ENCODE measurements at regions not wholly inside any gene's neighbourhood (a gene's known extent, or its start where the extent isn't known, plus 50 kb on each side); places are given as distances from the start of the nearest gene placed in this dataset.
A peak's percentile ranks its signal among the peaks of the same experiment; 100 is the strongest.

GRCh38 chr10:120285408-120285807 is 171.6 kb upstream of the PLPP4 start:
- DNase-seq: no peak

- no peak for DNase-seq
These were observed 170.7 kb upstream of the PLPP4 start for GRCh38 chr10:120286280-120286679.

GRCh38 chr10:120300513-120300912 is 156.5 kb upstream of the PLPP4 start:
- DNase-seq: no peak

- no peak for DNase-seq
These were observed 148.4 kb upstream of the PLPP4 start for GRCh38 chr10:120308589-120308988.

- no peak for DNase-seq
These were observed 143.3 kb upstream of the PLPP4 start for GRCh38 chr10:120313715-120314114.

- DNase-seq: no peak
These were observed 142.6 kb upstream of the PLPP4 start for GRCh38 chr10:120314442-120314841.

- no peak for DNase-seq
These were observed 138.2 kb upstream of the PLPP4 start for GRCh38 chr10:120318862-120319261.

- DNase-seq: peak; percentile 71
These were observed 129.4 kb upstream of the PLPP4 start for GRCh38 chr10:120327675-120328074.

GRCh38 chr10:120328647-120329046 is 128.4 kb upstream of the PLPP4 start:
- no peak for DNase-seq

GRCh38 chr10:120335553-120335952 is 121.5 kb upstream of the PLPP4 start:
- no peak for DNase-seq

- no peak for DNase-seq
These were observed 120.6 kb upstream of the PLPP4 start for GRCh38 chr10:120336306-120336910.

GRCh38 chr10:120336911-120337540 is 120.0 kb upstream of the PLPP4 start:
- peak; percentile 22 for DNase-seq

- peak; percentile 29 for DNase-seq
These were observed 114.8 kb upstream of the PLPP4 start for GRCh38 chr10:120342115-120342714.

- no peak for DNase-seq
These were observed 111.8 kb upstream of the PLPP4 start for GRCh38 chr10:120345186-120345585.

GRCh38 chr10:120347644-120348043 is 109.4 kb upstream of the PLPP4 start:
- no peak for DNase-seq

GRCh38 chr10:120349069-120349468 is 108.0 kb upstream of the PLPP4 start:
- DNase-seq: no peak

- no peak for DNase-seq
These were observed 101.6 kb upstream of the PLPP4 start for GRCh38 chr10:120355425-120355824.

GRCh38 chr10:120360571-120360970 is 96.5 kb upstream of the PLPP4 start:
- no peak for DNase-seq

GRCh38 chr10:120365872-120366271 is 91.2 kb upstream of the PLPP4 start:
- no peak for DNase-seq

GRCh38 chr10:120367341-120367740 is 89.7 kb upstream of the PLPP4 start:
- DNase-seq: peak; percentile 39

- DNase-seq: no peak
These were observed 88.7 kb upstream of the PLPP4 start for GRCh38 chr10:120368338-120368737.

GRCh38 chr10:120368927-120369326 is 88.1 kb upstream of the PLPP4 start:
- no peak for DNase-seq

- DNase-seq: no peak
These were observed 87.2 kb upstream of the PLPP4 start for GRCh38 chr10:120369856-120370276.

GRCh38 chr10:120371856-120372255 is 85.2 kb upstream of the PLPP4 start:
- no peak for DNase-seq
